Activated T-cell treated with anti-CD3 and anti-CD28 coated beads for 24 hours (primary cell): ENCODE measurements at regions not wholly inside any gene's neighbourhood (a gene's known extent, or its start where the extent isn't known, plus 50 kb on each side); places are given as distances from the start of the nearest gene placed in this dataset.
"Not testable (repeated sequence)": the region's sequence is repeated elsewhere in the genome, so short reads cannot be mapped to it uniquely, and the experiment has no call there.

Experiments
- DNase-seq: peaks from one replicate; pipeline ENCODE4 v3.0.0-alpha.2; 2020; ENCODE audit warnings: low read depth

DNA sequence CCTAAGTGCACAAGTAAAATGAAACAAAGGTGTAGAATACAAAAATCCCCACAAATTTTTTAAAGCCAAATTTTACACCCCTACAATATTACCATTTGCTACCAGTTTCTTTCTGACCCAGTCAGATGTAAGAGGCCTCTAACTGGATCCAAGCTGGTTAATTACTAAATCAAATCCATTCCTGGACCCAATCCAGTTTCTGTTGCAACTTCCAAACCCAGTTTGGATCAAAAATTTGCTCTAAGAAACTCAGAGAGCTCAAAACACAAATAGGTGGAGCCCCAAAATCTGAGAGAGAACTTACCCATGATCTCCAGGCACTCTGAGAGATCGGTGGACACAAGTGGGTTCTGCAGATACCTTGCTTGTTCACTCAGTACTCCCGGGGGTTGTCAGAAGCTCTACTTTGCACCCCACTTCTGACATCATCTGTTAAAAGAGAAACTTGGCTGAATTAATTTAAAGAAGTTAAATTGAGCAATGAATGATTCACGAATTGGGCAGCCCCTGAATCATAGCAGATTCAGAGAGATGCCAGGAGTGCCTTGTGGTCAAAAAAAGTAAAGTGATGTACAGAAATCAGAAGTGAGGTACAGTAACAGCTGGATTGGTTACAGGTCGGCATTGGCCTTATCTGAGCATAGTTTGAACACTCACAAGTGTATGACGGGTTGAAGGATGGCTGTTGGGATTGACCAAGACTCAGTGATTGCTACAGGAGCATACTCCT lies 448.0 kb downstream of the KCNT2 start:
- DNase-seq = no peak

GRCh38 chr1:196155586-196155985 lies 452.7 kb downstream of the KCNT2 start:
- DNase-seq = no peak

- no peak for DNase-seq
Observed at GRCh38 chr1:196152975-196153374, 455.3 kb downstream of the KCNT2 start.

GRCh38 chr1:196152086-196152485 lies 456.2 kb downstream of the KCNT2 start:
- no peak for DNase-seq

DNA sequence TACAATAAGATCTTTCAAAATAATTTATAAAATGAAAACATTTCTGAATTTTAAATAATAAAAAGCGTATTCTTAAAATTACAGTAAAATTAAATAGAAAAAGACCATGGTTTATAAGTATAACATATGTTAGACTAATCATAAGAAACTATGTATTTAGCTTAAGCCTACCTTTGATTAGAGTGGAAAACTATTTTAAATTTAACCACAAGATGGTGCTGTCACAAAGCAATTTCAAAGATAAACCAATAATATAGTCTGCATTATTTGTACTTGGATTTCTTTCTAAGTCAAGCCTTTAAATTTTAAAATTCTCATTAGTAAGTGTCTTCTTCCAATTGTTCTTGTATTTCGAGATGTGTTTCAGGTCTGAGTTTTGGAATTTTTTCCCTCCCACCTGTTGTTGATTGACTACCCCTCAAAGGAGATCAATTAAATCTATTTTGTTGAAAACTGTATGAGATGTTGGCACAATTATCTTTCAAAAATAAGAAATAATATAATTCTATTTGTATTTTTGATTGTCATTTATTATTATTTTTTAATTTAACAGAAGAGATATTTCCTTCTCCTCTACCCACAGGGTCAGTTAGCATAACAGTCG lies 459.8 kb downstream of the KCNT2 start:
- no peak for DNase-seq

DNA sequence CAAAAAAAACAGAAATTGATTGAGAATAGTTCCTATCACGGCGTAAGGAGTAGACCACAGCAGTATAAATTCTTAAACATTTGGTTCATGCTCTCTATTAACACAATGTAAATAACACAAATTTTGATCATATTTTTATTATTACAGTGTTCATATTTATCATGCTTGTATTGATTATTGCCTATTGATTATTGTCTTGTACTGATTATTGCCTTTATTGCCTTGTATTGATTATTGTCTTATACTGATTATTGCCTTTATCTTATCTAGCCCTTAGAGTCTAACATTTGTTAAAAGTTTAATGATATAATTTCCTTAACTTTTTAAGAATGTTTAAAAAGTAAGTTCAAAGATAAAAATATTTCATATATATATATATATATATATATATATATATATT lies 460.7 kb downstream of the KCNT2 start:
- DNase-seq = no peak

- not testable (repeated sequence) for DNase-seq
Observed at GRCh38 chr1:196145151-196145550, 463.1 kb downstream of the KCNT2 start.

GRCh38 chr1:196144588-196144987 lies 463.7 kb downstream of the KCNT2 start:
- no peak for DNase-seq

GRCh38 chr1:196143602-196144342 lies 464.5 kb downstream of the KCNT2 start:
- no peak for DNase-seq

DNA sequence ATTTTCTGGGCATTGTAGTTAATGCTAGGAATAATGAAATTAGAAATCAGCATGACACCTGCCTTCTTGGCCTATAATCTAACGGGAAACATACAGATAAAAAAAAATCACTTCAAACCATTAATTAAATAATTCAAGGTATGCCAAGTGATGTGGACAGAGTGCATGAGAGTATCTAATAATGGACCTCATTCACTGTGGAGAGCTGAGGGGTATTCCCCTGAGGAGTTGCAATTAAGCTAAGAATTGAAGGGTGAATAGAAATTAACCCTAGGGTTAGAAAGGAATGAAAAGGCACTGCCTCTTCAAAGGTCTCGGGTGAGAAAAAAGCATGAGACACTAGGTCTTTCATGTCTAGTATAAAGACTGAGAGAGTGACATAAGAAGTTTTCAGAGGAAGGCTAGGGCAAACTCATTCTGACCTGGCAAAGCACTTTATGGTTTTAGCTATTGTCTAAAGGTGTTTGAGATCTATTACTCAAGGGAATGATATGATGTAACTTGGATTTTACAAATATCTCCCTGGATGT lies 466.1 kb downstream of the KCNT2 start:
- no peak for DNase-seq

DNA sequence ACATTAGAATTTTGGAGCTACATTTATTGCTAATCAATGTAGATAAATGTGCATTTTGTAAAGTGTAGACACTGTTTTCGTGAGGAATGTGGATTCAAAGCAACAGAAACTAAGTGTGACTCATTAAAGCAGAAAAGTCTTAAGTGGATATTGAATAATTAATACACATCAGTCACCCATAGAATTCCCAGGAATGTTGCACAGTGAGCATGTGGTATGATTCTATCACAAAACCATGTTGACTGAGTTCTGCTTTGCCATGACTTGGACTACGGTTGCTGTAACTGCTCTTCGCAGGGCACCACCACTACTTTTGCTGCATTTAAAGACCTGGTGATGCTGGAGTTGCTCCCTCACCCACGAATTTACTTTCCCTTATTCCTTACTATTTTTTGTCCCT lies 471.8 kb downstream of the KCNT2 start:
- no peak for DNase-seq

GRCh38 chr1:196131691-196132090 lies 476.5 kb downstream of the KCNT2 start:
- no peak for DNase-seq

- no peak for DNase-seq
Observed at GRCh38 chr1:196128835-196129234, 479.4 kb downstream of the KCNT2 start.

DNA sequence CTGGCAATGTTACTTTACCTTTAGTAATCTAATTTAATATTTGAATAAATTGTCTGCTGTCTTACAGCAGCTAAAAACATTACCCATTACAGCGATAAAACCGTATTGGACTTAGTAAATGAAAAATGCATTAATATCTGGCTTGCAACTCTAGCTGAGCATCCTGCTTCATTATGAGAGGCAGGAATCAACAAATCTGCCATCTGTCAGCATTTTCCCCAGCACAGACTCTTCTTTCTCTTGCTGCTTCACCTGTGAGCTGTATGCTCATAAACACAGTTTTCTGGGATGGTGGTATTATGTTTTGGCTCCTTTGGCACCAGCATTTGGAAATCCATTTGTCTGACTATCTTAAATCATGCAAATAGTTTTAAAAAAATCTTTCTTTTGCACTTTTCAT lies 487.1 kb downstream of the KCNT2 start:
- no peak for DNase-seq

GRCh38 chr1:196115646-196116045 lies 492.6 kb downstream of the KCNT2 start:
- no peak for DNase-seq

- no peak for DNase-seq
Observed at GRCh38 chr1:196114193-196114592, 494.0 kb downstream of the KCNT2 start.

DNA sequence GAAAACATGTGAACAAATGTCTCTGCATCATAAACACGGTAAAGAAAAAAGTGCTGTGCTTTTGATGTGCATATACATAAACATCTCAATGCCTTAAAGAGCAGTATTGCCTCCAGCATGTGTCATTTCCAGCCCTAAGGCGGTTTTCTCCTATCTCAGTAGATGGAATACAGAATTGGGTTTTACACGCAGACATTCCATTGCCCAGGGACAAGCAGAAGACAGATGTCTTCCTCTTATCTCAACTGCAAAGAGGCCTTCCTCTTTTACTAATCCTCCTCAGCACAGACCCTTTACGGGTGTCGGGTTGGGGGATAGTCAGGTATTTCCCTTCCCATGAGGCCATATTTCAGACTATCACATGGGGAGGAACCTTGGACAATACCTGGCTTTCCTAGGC lies 499.2 kb downstream of the KCNT2 start:
- not testable (repeated sequence) for DNase-seq

- DNase-seq = no peak
Observed at GRCh38 chr1:196105901-196106300, 502.3 kb downstream of the KCNT2 start.

GRCh38 chr1:196102826-196103225 lies 505.4 kb downstream of the KCNT2 start:
- no peak for DNase-seq

DNA sequence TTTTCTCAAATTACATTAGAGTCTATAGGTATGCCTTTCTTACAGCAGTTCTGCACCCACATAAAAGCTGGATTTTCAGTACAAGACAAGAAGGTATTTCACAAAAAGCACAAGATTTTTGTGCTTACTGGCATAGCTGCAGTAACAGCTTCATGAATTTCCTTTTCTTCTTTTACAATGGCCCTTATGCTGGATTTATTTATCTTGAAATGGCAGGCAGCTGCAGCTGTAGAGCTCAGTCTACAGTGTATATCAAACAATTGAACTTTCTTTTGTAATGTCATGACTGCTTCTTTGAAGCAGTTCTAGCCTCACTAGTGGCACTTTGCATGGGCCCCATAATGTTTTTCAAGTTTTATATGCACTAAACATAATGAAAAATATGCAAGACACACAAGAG lies 510.2 kb downstream of the KCNT2 start:
- DNase-seq = no peak

DNA sequence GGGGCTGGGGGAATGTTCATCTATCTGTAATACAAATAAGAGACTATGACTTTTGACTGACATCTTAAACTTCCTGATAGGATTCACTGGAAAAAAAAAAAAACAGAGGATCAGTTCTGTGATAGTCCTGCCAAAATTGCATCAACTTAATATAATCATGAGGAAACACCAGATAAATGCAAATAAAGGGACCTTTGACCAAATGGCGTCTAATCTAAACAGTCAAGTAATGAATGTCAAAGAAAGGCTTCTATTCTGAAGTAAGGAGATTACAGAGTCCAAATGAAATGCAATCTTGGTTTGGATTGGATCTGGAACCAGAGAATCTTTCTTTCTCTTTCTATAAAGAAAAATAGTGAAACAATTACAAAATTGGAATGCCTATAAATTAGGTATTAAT lies 513.4 kb downstream of the KCNT2 start:
- no peak for DNase-seq

DNA sequence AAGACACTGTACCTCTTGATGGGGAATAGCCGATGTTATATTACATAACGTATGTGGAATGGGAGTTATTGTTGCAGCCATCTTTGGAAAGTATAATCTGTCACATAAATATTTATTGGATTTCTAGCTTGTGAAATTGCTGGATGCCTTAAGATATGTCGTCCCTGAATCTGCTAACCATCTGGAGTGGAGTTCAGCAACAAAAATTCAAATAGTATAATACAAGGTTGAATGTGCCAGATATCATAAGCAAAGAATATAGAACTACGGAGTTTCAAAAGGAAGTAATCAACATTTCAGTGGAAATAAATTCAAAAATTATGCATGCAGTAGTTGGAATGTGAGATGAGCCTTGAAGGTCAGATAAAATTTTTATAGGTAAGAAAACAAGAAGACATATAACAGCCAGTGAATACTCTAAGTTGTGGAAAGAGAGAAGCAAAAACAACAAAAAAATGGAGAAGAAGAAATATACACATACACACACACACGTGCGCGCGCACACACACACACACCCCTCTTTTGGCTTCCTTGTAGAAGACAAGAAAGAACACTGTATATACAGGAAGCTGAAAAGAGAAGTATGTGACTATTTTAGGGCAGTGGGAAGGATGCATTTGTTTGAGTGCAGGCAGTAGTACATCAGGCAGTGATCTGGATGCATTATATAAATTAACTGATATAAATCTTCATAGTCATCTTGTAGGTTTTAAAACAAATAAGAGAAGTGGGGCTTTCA lies 516.7 kb downstream of the KCNT2 start:
- no peak for DNase-seq
